ENCODE measurements at regions not wholly inside any gene's neighbourhood (a gene's known extent, or its start where the extent isn't known, plus 50 kb on each side); places are given as distances from the start of the nearest gene placed in this dataset.

DNA sequence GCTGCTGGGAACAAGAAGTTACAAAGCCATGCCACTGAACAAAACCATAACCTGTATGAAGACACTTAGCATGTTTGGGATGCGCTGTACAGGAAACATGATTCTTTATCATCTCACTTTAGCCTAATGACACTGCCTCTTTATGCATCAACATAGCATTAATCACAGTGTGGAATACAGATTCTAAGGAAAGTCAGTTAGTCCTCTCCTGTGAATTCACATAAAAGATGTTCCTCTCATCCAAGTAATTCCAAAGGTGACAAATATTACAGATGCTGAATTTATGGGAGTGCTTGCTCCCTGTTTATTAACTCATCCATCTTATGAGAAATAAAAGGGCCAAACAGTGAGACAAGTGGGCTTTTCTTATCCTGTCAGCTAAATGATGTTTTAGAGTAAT lies 1677.7 kb downstream of the EFNA5 start:
- intact Hi-C loops (cut with DNase I) = no loop called here
- Histone ChIP-seq H3K27ac (no peak overlapping the region), H3K27me3 (no peaks in the 10 kb centered on the region), H3K9me3 (no peaks in the 10 kb centered on the region), H3K4me1 (no peaks in the 10 kb centered on the region), H3K36me3 (no peaks in the 10 kb centered on the region), H3K4me3 (no peak overlapping the region)
- TF ChIP-seq, protein P1, sequence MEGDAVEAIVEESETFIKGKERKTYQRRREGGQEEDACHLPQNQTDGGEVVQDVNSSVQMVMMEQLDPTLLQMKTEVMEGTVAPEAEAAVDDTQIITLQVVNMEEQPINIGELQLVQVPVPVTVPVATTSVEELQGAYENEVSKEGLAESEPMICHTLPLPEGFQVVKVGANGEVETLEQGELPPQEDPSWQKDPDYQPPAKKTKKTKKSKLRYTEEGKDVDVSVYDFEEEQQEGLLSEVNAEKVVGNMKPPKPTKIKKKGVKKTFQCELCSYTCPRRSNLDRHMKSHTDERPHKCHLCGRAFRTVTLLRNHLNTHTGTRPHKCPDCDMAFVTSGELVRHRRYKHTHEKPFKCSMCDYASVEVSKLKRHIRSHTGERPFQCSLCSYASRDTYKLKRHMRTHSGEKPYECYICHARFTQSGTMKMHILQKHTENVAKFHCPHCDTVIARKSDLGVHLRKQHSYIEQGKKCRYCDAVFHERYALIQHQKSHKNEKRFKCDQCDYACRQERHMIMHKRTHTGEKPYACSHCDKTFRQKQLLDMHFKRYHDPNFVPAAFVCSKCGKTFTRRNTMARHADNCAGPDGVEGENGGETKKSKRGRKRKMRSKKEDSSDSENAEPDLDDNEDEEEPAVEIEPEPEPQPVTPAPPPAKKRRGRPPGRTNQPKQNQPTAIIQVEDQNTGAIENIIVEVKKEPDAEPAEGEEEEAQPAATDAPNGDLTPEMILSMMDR (IDR thresholded peaks at IDR 0.05) = no peak
- no peak for DNase-seq (ENCODE audit: low spot score in 2 of 2)

DNA sequence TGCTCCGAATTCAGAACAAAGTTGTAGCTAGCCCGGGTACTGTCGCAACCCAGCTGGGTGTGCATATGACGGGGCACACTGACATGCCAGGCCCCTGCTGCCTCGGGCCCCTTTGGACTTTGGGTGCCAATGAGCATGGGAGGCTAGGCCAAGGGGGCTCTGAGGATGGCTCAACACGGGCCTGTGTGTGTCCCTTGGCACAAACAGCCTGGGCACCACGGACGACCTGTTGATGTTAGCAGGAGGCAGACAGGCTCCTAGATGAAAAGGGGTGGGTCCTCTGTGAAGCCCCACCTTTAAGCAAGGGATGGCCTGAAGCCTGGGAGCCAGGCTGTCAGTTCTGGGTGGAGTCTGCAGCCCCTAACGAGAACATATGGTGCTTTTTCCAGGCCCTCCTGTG lies 1688.2 kb downstream of the EFNA5 start:
- intact Hi-C loops (cut with DNase I) = no loop called here

DNA sequence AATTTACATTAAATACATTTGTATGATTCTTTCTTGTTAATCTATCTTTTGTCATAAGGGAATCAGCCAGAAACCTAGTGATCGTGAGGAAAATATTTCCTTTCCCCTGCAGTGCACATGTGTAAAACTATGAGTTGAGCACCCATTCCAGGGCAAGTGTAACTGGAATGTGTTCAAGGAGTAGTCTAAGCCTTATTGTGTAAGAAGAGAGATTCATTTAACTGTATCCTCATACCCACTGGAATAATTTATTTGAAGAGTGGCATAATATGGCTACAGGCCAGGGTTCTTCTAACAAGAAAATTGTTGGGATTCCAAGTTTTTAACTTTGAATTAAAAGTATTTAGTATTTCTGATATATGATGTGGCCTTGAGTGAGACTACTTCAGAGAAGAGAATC lies 1692.7 kb downstream of the EFNA5 start:
- Histone ChIP-seq H3K27me3 (no peaks in the 10 kb centered on the region), H3K36me3 (no peaks in the 10 kb centered on the region), H3K9me3 (no peaks in the 10 kb centered on the region), H3K4me1 (no peaks in the 10 kb centered on the region), H3K4me3 (no peak overlapping the region), H3K27ac (no peak overlapping the region)
- TF ChIP-seq, protein P1 (IDR thresholded peaks at IDR 0.05) = no peak
- intact Hi-C loops (cut with DNase I) = no loop called here
- DNase-seq (ENCODE audit: low spot score in 2 of 2) = no peak

More for the DNA sequence above, 1688.2 kb downstream of the EFNA5 start:
- Histone ChIP-seq H3K4me3 (no peak overlapping the region), H3K27me3 (no peaks in the 10 kb centered on the region), H3K36me3 (no peaks in the 10 kb centered on the region), H3K4me1 (no peaks in the 10 kb centered on the region), H3K27ac (no peak overlapping the region), H3K9me3 (no peaks in the 10 kb centered on the region)
- no peak for DNase-seq (ENCODE audit: low spot score in 2 of 2)
- TF ChIP-seq, protein P1 (IDR thresholded peaks at IDR 0.05) = no peak

DNA sequence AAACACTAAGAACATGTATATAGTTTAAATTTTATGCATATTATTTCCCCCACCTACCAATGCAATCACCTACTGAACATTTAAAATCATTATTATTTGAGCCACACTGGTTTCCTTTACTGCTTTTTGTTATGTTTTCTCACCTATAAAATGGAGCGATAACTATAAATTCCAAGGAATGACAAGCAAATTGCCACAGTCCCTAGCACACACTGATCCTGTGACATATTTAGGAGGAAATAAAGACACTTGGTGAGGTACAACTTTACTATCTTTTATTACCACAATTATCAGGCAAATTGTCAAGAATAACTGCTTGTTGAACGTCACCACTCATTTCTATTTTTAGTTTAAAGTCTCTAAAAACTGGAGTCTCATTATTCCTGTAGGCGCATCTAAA lies 1693.6 kb downstream of the EFNA5 start:
- H3K27me3 ChIP-seq = no peaks in the 10 kb centered on the region
- H3K9me3 ChIP-seq = no peaks in the 10 kb centered on the region
- intact Hi-C loops (cut with DNase I) = no loop called here
- H3K36me3 ChIP-seq = no peaks in the 10 kb centered on the region
- H3K4me3 ChIP-seq = no peak overlapping the region
- TF ChIP-seq, protein P1 (IDR thresholded peaks at IDR 0.05) = no peak
- no peaks in the 10 kb centered on the region for H3K4me1 ChIP-seq
- DNase-seq (ENCODE audit: low spot score in 2 of 2) = no peak
- no peak overlapping the region for H3K27ac ChIP-seq

DNA sequence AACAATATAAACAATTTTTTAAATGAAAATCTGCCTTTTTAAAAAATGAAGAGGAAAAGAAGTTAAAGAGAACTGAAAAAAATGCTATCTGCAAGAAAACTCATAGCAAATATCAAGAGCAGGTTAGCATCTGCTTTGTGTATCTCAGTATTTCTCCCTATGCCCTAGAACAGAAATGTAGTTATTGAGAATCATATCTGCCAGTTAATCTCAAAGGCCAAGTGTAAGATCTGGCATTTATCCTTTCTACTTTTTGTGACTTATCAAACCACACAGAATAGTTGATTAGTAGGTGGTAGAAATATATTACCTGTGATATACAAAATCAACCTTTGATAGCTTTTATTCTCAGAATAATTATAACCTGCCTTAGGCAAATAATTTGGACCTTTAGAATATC lies 1699.8 kb downstream of the EFNA5 start:
- no peaks in the 10 kb centered on the region for H3K36me3 ChIP-seq
- TF ChIP-seq, protein P1 (IDR thresholded peaks at IDR 0.05) = no peak

DNA sequence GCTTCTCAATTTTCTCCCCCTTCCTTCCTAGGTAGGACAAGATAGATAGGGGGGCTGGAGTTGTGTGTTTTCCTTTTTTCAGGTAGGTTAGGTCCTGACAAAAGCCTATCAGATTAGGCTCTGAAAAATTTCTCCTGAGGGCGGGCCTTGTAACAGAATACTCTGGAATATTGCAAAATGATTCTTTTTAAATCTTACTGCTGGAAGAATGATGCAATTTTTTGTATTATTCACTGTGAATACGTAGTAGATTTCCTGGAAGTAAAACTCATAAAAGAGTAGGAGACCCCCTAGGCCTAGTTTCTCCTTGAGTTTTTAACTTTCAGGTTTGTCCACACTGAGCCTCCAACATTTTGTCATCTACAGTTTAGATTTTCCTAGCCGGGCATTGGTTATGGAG lies 1701.8 kb downstream of the EFNA5 start:
- DNase-seq (ENCODE audit: low spot score in 2 of 2) = no peak

More for the DNA sequence above, 1699.8 kb downstream of the EFNA5 start:
- no peak for DNase-seq (ENCODE audit: low spot score in 2 of 2)
- Histone ChIP-seq H3K9me3 (no peaks in the 10 kb centered on the region), H3K4me3 (no peak overlapping the region), H3K27me3 (no peaks in the 10 kb centered on the region), H3K4me1 (no peaks in the 10 kb centered on the region), H3K27ac (no peak overlapping the region)
- intact Hi-C loops (cut with DNase I) = no loop called here

More for the DNA sequence above, 1701.8 kb downstream of the EFNA5 start:
- Histone ChIP-seq H3K9me3 (no peaks in the 10 kb centered on the region), H3K36me3 (no peaks in the 10 kb centered on the region), H3K27ac (no peak overlapping the region), H3K4me1 (no peaks in the 10 kb centered on the region), H3K27me3 (no peaks in the 10 kb centered on the region), H3K4me3 (no peak overlapping the region)
- TF ChIP-seq, protein P1 (IDR thresholded peaks at IDR 0.05) = no peak
- intact Hi-C loops (cut with DNase I) = no loop called here

Measured in ascending aorta (tissue), 2 donors.